ENCODE measurements at regions not wholly inside any gene's neighbourhood (a gene's known extent, or its start where the extent isn't known, plus 50 kb on each side); places are given as distances from the start of the nearest gene placed in this dataset.

- no peak for DNase-seq
These were observed 476.7 kb upstream of the CCDC179 start for GRCh38 chr11:23336961-23337360.

- no peak for DNase-seq
These were observed 493.3 kb upstream of the CCDC179 start for GRCh38 chr11:23353611-23354010.

DNA sequence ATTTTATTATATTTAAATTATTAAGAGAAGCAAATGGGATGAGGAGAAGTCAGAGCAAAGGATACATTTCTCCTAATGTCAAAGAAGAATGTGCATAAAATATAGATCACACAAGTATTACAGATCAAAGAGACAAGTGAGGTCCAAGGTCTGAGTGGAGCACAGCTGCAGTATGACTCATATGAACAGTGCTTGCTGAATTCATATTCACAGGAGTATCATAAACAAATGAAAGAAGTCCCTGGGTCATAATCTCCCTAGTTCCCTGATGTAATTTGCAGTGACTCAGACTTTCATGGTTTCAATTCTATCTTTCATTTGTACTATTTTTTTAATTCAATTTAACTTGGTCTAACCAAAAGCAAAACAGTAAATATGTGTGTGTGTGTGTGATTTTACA lies 499.0 kb upstream of the CCDC179 start:
- DNase-seq, result no peak

GRCh38 chr11:23364076-23364475 lies 503.8 kb upstream of the CCDC179 start:
- DNase-seq, result no peak

- DNase-seq, result no peak
These were observed 510.5 kb upstream of the CCDC179 start for GRCh38 chr11:23370580-23371275.

- no peak for DNase-seq
These were observed 517.6 kb upstream of the CCDC179 start for GRCh38 chr11:23377909-23378308.

- no peak for DNase-seq
These were observed 530.8 kb upstream of the CCDC179 start for GRCh38 chr11:23391031-23391430.

GRCh38 chr11:23398052-23398451 lies 537.8 kb upstream of the CCDC179 start:
- no peak for DNase-seq

- DNase-seq, result no peak
These were observed 539.7 kb upstream of the CCDC179 start for GRCh38 chr11:23399995-23400394.

DNA sequence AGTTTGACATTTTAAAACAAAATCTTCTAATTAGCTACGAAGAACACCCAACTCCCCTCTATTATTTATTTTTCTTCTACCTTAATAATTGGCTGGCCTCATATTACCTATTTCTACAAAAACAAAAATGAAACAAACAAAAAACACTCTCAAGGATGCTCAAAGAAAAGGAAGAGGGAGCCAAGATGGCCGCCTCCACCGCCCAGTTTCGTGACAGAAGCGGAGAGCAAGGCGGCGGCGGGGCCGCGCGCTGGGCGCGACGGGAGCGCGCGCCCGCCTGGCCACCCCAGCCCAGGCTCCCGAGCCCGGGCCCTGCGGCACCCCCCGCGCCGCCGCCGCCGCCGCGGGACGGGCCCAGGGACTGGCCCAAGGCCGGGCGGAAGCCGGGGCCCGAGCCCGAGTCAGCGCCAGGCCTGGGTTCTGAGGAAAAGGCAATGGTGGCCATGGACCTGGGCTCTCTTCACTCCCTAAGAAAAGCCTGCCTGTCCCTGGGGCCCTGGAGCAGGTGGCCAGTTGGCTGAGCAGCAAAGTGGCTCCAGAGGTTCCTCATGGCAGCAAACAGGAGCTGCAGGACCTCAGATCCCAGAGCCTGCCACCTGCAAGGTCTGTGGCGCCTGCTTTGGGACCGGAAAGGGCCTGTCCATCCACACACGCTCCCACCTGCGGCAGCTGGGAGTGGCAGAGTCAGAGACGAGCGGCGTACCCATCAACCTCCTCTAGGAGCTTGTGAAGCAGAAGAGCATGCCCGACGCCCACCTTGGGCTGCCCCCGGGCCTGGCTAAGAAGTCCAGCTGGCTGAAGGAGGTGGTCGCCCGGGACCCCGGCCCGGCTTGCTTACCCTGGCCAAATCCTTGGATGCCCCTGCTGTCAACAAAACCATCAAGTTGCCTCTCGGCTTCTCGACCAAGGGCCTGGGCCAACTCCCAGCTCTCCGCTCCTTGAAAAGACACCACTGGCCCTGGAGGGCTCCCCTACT lies 543.2 kb upstream of the CCDC179 start:
- DNase-seq, result no peak

- no peak for DNase-seq
These were observed 544.2 kb upstream of the CCDC179 start for GRCh38 chr11:23404225-23405160.

DNA sequence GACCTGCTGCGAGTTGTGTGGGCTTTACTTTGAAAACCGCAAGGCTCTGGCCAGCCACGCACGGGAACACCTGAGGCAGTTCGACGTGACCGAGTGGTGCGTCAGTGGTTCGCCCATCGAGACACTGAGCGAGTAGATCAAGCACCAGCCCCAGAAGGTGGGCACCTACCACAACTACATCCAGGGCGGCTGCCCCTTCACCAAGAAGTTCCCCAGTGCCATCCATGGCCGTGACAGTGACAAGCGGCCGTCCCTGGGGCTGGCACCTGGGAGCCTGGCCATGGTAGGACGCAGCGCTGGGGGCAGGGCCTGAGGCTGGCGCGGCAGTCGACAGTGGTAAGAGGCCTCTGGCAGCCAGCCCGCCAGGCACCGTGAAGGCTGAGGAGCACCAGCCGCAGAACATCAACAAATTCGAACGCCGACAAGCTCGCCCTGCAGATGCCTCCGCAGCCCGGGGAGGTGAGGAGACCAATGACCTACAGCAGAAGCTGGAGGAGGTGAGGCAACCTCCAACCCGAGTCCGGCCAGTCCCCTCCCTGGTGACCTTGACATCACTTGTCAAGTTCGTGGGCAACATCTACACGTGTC lies 545.2 kb upstream of the CCDC179 start:
- DNase-seq, result no peak

- no peak for DNase-seq
These were observed 546.0 kb upstream of the CCDC179 start for GRCh38 chr11:23406131-23406819.

DNA sequence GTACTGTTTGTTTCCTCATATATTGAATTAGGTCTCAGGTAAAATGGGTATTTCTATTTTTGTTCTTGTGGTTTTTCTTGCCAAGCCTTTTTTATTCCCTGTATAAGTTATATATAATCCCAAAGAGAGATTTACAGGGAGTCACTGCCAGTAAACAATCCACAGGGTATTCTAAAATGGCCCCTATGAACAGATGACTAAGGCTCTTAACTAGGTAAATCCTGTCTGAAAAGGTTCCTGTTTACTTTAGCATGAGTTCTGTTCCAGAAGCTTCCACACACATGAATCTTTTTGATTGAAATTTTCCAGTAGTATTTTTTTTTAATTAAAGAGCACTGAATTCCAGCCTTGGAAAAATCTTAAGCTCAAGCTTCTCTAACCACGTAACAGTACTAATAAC lies 552.8 kb upstream of the CCDC179 start:
- DNase-seq, result no peak

- no peak for DNase-seq
These were observed 562.8 kb upstream of the CCDC179 start for GRCh38 chr11:23423104-23423503.

- DNase-seq, result no peak
These were observed 563.4 kb upstream of the CCDC179 start for GRCh38 chr11:23423656-23424055.

GRCh38 chr11:23425381-23425780 lies 565.1 kb upstream of the CCDC179 start:
- DNase-seq, result no peak

DNA sequence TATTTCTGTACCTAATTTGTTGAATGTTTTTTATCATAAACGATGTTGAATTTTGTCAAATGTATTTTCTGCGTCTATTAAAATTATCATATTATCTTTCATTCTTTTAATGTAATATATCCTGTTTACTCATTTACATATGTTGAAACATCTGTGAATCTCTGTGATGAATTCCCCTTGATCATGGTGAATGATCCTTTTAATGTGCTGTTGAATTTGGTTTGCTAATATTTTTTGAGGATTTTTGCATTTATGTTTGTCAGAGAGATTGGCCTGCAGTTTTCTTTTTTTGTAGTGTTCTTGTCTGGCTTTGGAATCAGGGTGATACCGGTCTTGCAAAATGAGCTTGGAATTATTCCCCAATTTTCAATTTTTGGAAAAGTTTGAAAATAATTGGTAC lies 569.3 kb upstream of the CCDC179 start:
- DNase-seq, result no peak

- no peak for DNase-seq
These were observed 593.2 kb upstream of the CCDC179 start for GRCh38 chr11:23453522-23453921.

DNA sequence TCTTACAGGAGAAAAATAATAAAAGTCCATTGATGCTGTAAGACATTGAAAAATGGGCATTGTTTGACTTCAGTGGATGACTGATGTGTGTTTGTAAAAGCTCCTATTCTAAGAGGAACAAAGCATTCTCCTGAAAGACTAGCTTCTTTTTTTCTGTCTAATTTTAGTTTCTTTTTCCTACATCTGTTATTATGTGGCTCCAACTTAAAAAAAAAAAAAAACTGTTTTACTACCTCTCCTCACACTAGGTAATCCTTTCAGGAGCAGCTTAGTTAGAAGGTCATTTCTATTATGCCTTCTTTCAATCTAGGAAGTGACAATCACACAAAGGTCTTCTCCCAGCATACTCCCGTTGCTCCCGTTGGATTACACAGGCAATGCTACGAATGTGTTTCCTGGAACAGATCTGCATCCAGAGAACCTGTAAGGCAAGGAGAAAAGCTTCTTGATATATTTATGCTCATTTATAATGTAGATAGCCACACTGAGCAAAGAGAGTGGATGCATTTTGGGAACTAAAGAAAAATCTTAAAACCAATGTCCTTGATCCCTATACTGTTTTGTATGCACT lies 595.1 kb upstream of the CCDC179 start:
- DNase-seq, result no peak
